Gastrocnemius medialis (tissue), 4 donors: ENCODE measurements at regions not wholly inside any gene's neighbourhood (a gene's known extent, or its start where the extent isn't known, plus 50 kb on each side); places are given as distances from the start of the nearest gene placed in this dataset.

Source experiments
- POLR2A ChIP-seq, 2 donors: fragments of 450-650 bp; IDR thresholded peaks; one replicate each; pipeline ENCODE4 v1.6.1; 2017; ENCODE audit warnings: antibody characterized with exemption in 2 of 2, mild to moderate bottlenecking in 2 of 2, moderate library complexity in 2 of 2
- TF ChIP-seq, protein P1 (sequence below), 5 experiments: fragments of 450-650 bp in 3 of 5; fragments of 200-600 bp in 2 of 5; sonication (generic) in 2 of 5; IDR thresholded peaks in 4 of 5; conservative IDR thresholded peaks in 1 of 5; 1 replicate in 4 of 5; 2 replicates in 1 of 5; pipeline ENCODE4 v1.5.1; 2016 to 2019; ENCODE audit warnings: antibody characterized with exemption in 5 of 5, mild to moderate bottlenecking in 3 of 5, moderate library complexity in 3 of 5

DNA sequence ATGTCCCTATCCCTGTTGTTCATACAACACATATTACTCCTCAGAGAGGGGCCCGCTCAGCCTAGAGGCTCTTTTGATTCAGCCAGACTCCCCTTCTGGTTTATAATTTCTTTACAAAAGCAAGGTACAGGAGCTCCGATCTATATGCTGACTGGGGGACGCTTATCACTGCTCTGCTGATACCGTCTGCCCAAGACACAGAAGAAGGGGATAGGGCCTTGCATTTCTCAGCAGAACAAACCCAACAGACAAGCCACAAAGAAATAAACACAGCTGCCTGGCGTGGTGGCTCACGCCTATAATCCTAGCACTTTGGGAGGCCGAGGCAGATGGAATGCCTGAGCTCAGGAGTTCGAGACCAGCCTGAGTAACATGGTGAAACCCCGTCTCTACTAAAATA is 109.9 kb upstream of the AKIP1 start:
- TF ChIP-seq, protein P1, sequence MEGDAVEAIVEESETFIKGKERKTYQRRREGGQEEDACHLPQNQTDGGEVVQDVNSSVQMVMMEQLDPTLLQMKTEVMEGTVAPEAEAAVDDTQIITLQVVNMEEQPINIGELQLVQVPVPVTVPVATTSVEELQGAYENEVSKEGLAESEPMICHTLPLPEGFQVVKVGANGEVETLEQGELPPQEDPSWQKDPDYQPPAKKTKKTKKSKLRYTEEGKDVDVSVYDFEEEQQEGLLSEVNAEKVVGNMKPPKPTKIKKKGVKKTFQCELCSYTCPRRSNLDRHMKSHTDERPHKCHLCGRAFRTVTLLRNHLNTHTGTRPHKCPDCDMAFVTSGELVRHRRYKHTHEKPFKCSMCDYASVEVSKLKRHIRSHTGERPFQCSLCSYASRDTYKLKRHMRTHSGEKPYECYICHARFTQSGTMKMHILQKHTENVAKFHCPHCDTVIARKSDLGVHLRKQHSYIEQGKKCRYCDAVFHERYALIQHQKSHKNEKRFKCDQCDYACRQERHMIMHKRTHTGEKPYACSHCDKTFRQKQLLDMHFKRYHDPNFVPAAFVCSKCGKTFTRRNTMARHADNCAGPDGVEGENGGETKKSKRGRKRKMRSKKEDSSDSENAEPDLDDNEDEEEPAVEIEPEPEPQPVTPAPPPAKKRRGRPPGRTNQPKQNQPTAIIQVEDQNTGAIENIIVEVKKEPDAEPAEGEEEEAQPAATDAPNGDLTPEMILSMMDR (IDR thresholded peaks at IDR 0.05 in 4 of 5, conservative IDR thresholded peaks at IDR 0.05 in 1 of 5), result no peak
- no peak for TF ChIP-seq POLR2A (IDR thresholded peaks at IDR 0.05)
